ENCODE measurements at regions not wholly inside any gene's neighbourhood (a gene's known extent, or its start where the extent isn't known, plus 50 kb on each side); places are given as distances from the start of the nearest gene placed in this dataset.

GRCh38 chr3:118533676-118534075 is 501.0 kb downstream of the IGSF11 start:
- no peak for TF ChIP-seq ATF2 (CRISPR knock-in tag; IDR thresholded peaks at IDR 0.05)
- no peak for TF ChIP-seq ZNF318 (IDR thresholded peaks at IDR 0.05; ENCODE audit: borderline replicate concordance in 1 of 2, low read depth in 1 of 2)
- TF ChIP-seq POLR2AphosphoS5 (IDR thresholded peaks at IDR 0.05; ENCODE audit: control insufficient read depth, insufficient read depth, low read depth, low read length), result no peak
- TF ChIP-seq CTCF (IDR thresholded peaks at IDR 0.05 in 2 of 3, conservative IDR thresholded peaks at IDR 0.05 in 1 of 3; ENCODE audit: insufficient read depth in 2 of 3, low read depth in 1 of 3, low read length in 3 of 3), result no peak
- TF ChIP-seq BCLAF1 (IDR thresholded peaks at IDR 0.05; ENCODE audit: borderline replicate concordance in 1 of 2, control insufficient read depth in 1 of 2, low read depth in 2 of 2, low read length in 1 of 2), result no peak
- TF ChIP-seq NRF1 (conservative IDR thresholded peaks at IDR 0.05 in 1 of 2, IDR thresholded peaks at IDR 0.05 in 1 of 2), result no peak
- TF ChIP-seq MAFG (tag; conservative IDR thresholded peaks at IDR 0.05), result no peak
- TF ChIP-seq ZFX (CRISPR knock-in tag; IDR thresholded peaks at IDR 0.05), result no peak
- no peak for TF ChIP-seq SUPT5H (IDR thresholded peaks at IDR 0.05)
- no peak for TF ChIP-seq POU5F1 (IDR thresholded peaks at IDR 0.05; ENCODE audit: borderline replicate concordance, low read depth, low read length, partially characterized antibody)
- no peak for TF ChIP-seq CREB1 (IDR thresholded peaks at IDR 0.05)
- no peak for TF ChIP-seq CREB1 (CRISPR knock-in tag; IDR thresholded peaks at IDR 0.05)

All from K562 (cell line).